Erythroblast (primary cell): ENCODE measurements at regions not wholly inside any gene's neighbourhood (a gene's known extent, or its start where the extent isn't known, plus 50 kb on each side); places are given as distances from the start of the nearest gene placed in this dataset.
"Not testable (repeated sequence)": the region's sequence is repeated elsewhere in the genome, so short reads cannot be mapped to it uniquely, and the experiment has no call there.

Source experiments
- DNase-seq, 2 experiments: peaks; one replicate each; lab custom pipeline; 2025; lab: John Stamatoyannopoulos, UW
- GATA1 ChIP-seq: IDR thresholded peaks from 2 replicates; pipeline ENCODE4 v1.6.1; 2011; ENCODE audit warnings: low read depth, mild to moderate bottlenecking, control low read depth, low read length, moderate library complexity
- POLR2A ChIP-seq: IDR thresholded peaks from 2 replicates; pipeline ENCODE4 v1.6.1; 2011; ENCODE audit warnings: mild to moderate bottlenecking, low read length

- TF ChIP-seq POLR2A, result no peak
- no peak for TF ChIP-seq GATA1
- DNase-seq, result no peak
Measured at GRCh38 chr3:80000022-80000421, 232.2 kb upstream of the ROBO1 start.

GRCh38 chr3:79994397-79994796 lies 226.6 kb upstream of the ROBO1 start:
- TF ChIP-seq GATA1, result no peak
- TF ChIP-seq POLR2A, result no peak
- no peak for DNase-seq

GRCh38 chr3:79986338-79986737 lies 218.5 kb upstream of the ROBO1 start:
- no peak for TF ChIP-seq GATA1
- TF ChIP-seq POLR2A, result no peak
- DNase-seq, result no peak

- DNase-seq, result no peak
- TF ChIP-seq POLR2A (no peak), GATA1 (no peak)
Measured at GRCh38 chr3:79985816-79986215, 218.0 kb upstream of the ROBO1 start.

GRCh38 chr3:79983118-79983517 lies 215.3 kb upstream of the ROBO1 start:
- no peak for DNase-seq
- TF ChIP-seq POLR2A, result no peak
- TF ChIP-seq GATA1, result no peak

- no peak for DNase-seq
- TF ChIP-seq GATA1, result no peak
- TF ChIP-seq POLR2A, result no peak
Measured at GRCh38 chr3:79979990-79980389, 212.2 kb upstream of the ROBO1 start.

GRCh38 chr3:79976466-79976865 lies 208.7 kb upstream of the ROBO1 start:
- no peak for DNase-seq

GRCh38 chr3:79973917-79974595 lies 206.3 kb upstream of the ROBO1 start:
- TF ChIP-seq POLR2A (no peak), GATA1 (no peak)
- DNase-seq, result no peak

More at GRCh38 chr3:79976466-79976865, 208.7 kb upstream of the ROBO1 start:
- no peak for TF ChIP-seq GATA1
- TF ChIP-seq POLR2A, result no peak

GRCh38 chr3:79973482-79973881 lies 205.7 kb upstream of the ROBO1 start:
- no peak for DNase-seq
- no peak for TF ChIP-seq GATA1
- no peak for TF ChIP-seq POLR2A

GRCh38 chr3:79968418-79968817 lies 200.6 kb upstream of the ROBO1 start:
- TF ChIP-seq POLR2A, result no peak
- DNase-seq, result no peak

- no peak for DNase-seq
Measured at GRCh38 chr3:79960594-79960993, 192.8 kb upstream of the ROBO1 start.

GRCh38 chr3:79957066-79957465 lies 189.3 kb upstream of the ROBO1 start:
- no peak for DNase-seq
- no peak for TF ChIP-seq POLR2A
- no peak for TF ChIP-seq GATA1

More at GRCh38 chr3:79960594-79960993, 192.8 kb upstream of the ROBO1 start:
- TF ChIP-seq GATA1 (no peak), POLR2A (no peak)

- no peak for TF ChIP-seq POLR2A
- DNase-seq, result no peak
Measured at GRCh38 chr3:79954756-79955155, 187.0 kb upstream of the ROBO1 start.

- TF ChIP-seq POLR2A, result no peak
- no peak for TF ChIP-seq GATA1
- DNase-seq, result no peak
Measured at GRCh38 chr3:79953591-79954101, 185.8 kb upstream of the ROBO1 start.

GRCh38 chr3:79951426-79951825 lies 183.6 kb upstream of the ROBO1 start:
- not testable (repeated sequence) for DNase-seq

GRCh38 chr3:79947957-79948356 lies 180.2 kb upstream of the ROBO1 start:
- DNase-seq, result no peak
- TF ChIP-seq POLR2A (no peak), GATA1 (no peak)

- DNase-seq, result no peak
- TF ChIP-seq POLR2A, result no peak
- no peak for TF ChIP-seq GATA1
Measured at GRCh38 chr3:79947469-79947868, 179.7 kb upstream of the ROBO1 start.
